Liver (tissue), 8 donors: ENCODE measurements at regions not wholly inside any gene's neighbourhood (a gene's known extent, or its start where the extent isn't known, plus 50 kb on each side); places are given as distances from the start of the nearest gene placed in this dataset.

Experiments used
- DNase-seq: peaks from one replicate; pipeline ENCODE4 v3.0.0-alpha.2; 2017; ENCODE audit warnings: low spot score
- H3K27ac ChIP-seq, 2 donors: one replicate each; pipeline ENCODE4 v1.7.0; 2013; ENCODE audit warnings: inconsistent platforms in 2 of 2, low read length in 2 of 2, control low read depth in 1 of 2, low read depth in 1 of 2, mild to moderate bottlenecking in 1 of 2
- H3K27me3 ChIP-seq, 4 donors: one replicate each; pipeline versions ENCODE4 v1.6.1 to v1.7.0; 2013; ENCODE audit warnings: low read length in 3 of 4, inconsistent platforms in 1 of 4, mild to moderate bottlenecking in 1 of 4, moderate library complexity in 1 of 4; ENCODE audit not compliant: control insufficient read depth in 4 of 4, insufficient read depth in 4 of 4
- H3K36me3 ChIP-seq, 4 donors: one replicate each; pipeline versions ENCODE4 v1.6.1 to v1.7.0; 2013; ENCODE audit warnings: low read length in 3 of 4, mild to moderate bottlenecking in 3 of 4, low read depth in 1 of 4, moderate library complexity in 1 of 4; ENCODE audit not compliant: control insufficient read depth in 4 of 4, insufficient read depth in 3 of 4
- H3K4me1 ChIP-seq, 4 donors: one replicate each; pipeline versions ENCODE4 v1.6.1 to v1.7.0; 2013; ENCODE audit warnings: low read length in 3 of 4, mild to moderate bottlenecking in 3 of 4, moderate library complexity in 1 of 4; ENCODE audit not compliant: control insufficient read depth in 4 of 4, insufficient read depth in 4 of 4
- H3K4me3 ChIP-seq, 3 donors: one replicate each; pipeline versions ENCODE4 v1.6.1 to v1.7.0; 2013; ENCODE audit warnings: low read length in 3 of 3, control low read depth in 1 of 3, low read depth in 1 of 3, mild to moderate bottlenecking in 1 of 3
- H3K9ac ChIP-seq, 2 donors: one replicate each; pipeline ENCODE4 v1.7.0; 2013; ENCODE audit warnings: low read length in 2 of 2, mild to moderate bottlenecking in 2 of 2, moderate library complexity in 2 of 2, control low read depth in 1 of 2, low read depth in 1 of 2
- H3K9me3 ChIP-seq, 4 donors: one replicate each; pipeline versions ENCODE4 v1.6.1 to v1.7.0; 2013; ENCODE audit warnings: low read length in 3 of 4; ENCODE audit not compliant: control insufficient read depth in 4 of 4
- ATF3 ChIP-seq: IDR thresholded peaks from 2 replicates; pipeline ENCODE4 v1.6.1; 2016; ENCODE audit warnings: antibody characterized with exemption
- EGR1 ChIP-seq, 2 donors: IDR thresholded peaks; 2 replicates each; pipeline ENCODE4 v1.6.1; 2016 to 2018; ENCODE audit warnings: antibody characterized with exemption in 2 of 2, low read depth in 2 of 2
- FOXA1 ChIP-seq: IDR thresholded peaks from 2 replicates; pipeline ENCODE4 v1.6.1; 2016; ENCODE audit warnings: antibody characterized with exemption
- FOXA2 ChIP-seq: IDR thresholded peaks from 2 replicates; pipeline ENCODE4 v1.6.1; 2016; ENCODE audit warnings: antibody characterized with exemption
- GABPA ChIP-seq, 2 donors: IDR thresholded peaks in 1 of 2; conservative IDR thresholded peaks in 1 of 2; 2 replicates each; pipeline ENCODE4 v1.6.1; 2016; ENCODE audit warnings: antibody characterized with exemption in 2 of 2, mild to moderate bottlenecking in 1 of 2, moderate library complexity in 1 of 2
- HNF4A ChIP-seq, 2 donors: conservative IDR thresholded peaks; 2 replicates each; pipeline ENCODE4 v1.6.1; 2016; ENCODE audit warnings: antibody characterized with exemption in 2 of 2, mild to moderate bottlenecking in 2 of 2
- HNF4G ChIP-seq: IDR thresholded peaks from 2 replicates; pipeline ENCODE4 v1.6.1; 2016; ENCODE audit warnings: antibody characterized with exemption
- JUND ChIP-seq, 2 donors: IDR thresholded peaks; 2 replicates each; pipeline ENCODE4 v1.6.1; 2016; ENCODE audit warnings: antibody characterized with exemption in 2 of 2
- NR2F2 ChIP-seq: IDR thresholded peaks from 2 replicates; pipeline ENCODE4 v1.6.1; 2016; ENCODE audit warnings: antibody characterized with exemption
- RAD21 ChIP-seq, 2 donors: IDR thresholded peaks; 2 replicates each; pipeline ENCODE4 v1.6.1; 2016; ENCODE audit warnings: antibody characterized with exemption in 2 of 2, mild to moderate bottlenecking in 2 of 2
- REST ChIP-seq: IDR thresholded peaks from 2 replicates; pipeline ENCODE4 v1.6.1; 2016; ENCODE audit warnings: antibody characterized with exemption, mild to moderate bottlenecking
- RXRA ChIP-seq, 2 donors: IDR thresholded peaks; 2 replicates each; pipeline ENCODE4 v1.6.1; 2017 to 2018; ENCODE audit warnings: antibody characterized with exemption in 2 of 2, mild to moderate bottlenecking in 1 of 2
- SP1 ChIP-seq: IDR thresholded peaks from 2 replicates; pipeline ENCODE4 v1.6.1; 2018; ENCODE audit warnings: antibody characterized with exemption, mild to moderate bottlenecking
- TAF1 ChIP-seq: conservative IDR thresholded peaks from 2 replicates; pipeline ENCODE4 v1.6.1; 2016; ENCODE audit warnings: antibody characterized with exemption, mild to moderate bottlenecking
- YY1 ChIP-seq: IDR thresholded peaks from 2 replicates; pipeline ENCODE4 v1.6.1; 2016; ENCODE audit warnings: antibody characterized with exemption, mild to moderate bottlenecking
- WGBS: extraction: QIAGEN DNeasy Blood & Tissue Kit; methylation state at CpG from one replicate; pipeline ENCODE4 v1.1.7; 2013; 5-methylcytosine and 5-hydroxymethylcytosine counted together
- TF ChIP-seq, protein P1 (sequence below): IDR thresholded peaks from 2 replicates; pipeline ENCODE4 v1.6.1; 2016; ENCODE audit warnings: antibody characterized with exemption
- TF ChIP-seq, protein P2 (sequence below): IDR thresholded peaks from 2 replicates; pipeline ENCODE4 v1.6.1; 2016; ENCODE audit warnings: antibody characterized with exemption
- TF ChIP-seq, protein P3 (sequence below): fragments of 150-350 bp; IDR thresholded peaks from 2 replicates; pipeline ENCODE4 v1.5.1; 2017; ENCODE audit warnings: improper control_type of control experiment, low read depth, low read length; ENCODE audit not compliant: missing input control
- donor health status: healthy.
- donor health status: healthy.
- donor health status: healthy.
- donor health status: healthy.
- donor health status: healthy.

GRCh38 chr1:114341299-114341698 is 169.7 kb downstream of the TRIM33 start:
- no peaks in the 10 kb centered on the region for H3K9me3 ChIP-seq
- no peak overlapping the region for H3K27ac ChIP-seq
- no peaks in the 10 kb centered on the region for H3K36me3 ChIP-seq
- peaks cover 0 to 2% (median 0%) of the 10 kb centered on the region in 4 donors for H3K27me3 ChIP-seq
- H3K4me3 ChIP-seq = no peak overlapping the region
- H3K4me1 ChIP-seq = peaks cover 0 to 7% (median 3%) of the 10 kb centered on the region in 4 donors
- 83% methylated on average over 3 of the region's 3 CpGs for WGBS
- H3K9ac ChIP-seq = no peak overlapping the region
- no peak for DNase-seq
- TF ChIP-seq GABPA (IDR thresholded peaks at IDR 0.05 in 1 of 2, conservative IDR thresholded peaks at IDR 0.05 in 1 of 2) (no peak), JUND (IDR thresholded peaks at IDR 0.05) (no peak), FOXA1 (no peak), REST (no peak), EGR1 (IDR thresholded peaks at IDR 0.05; ENCODE audit: low read depth in 2 of 2) (no peak), RAD21 (IDR thresholded peaks at IDR 0.05) (no peak), FOXA2 (no peak), RXRA (IDR thresholded peaks at IDR 0.05) (no peak), TAF1 (no peak), HNF4G (no peak), ATF3 (no peak), HNF4A (conservative IDR thresholded peaks at IDR 0.05) (no peak), NR2F2 (no peak), SP1 (no peak)
- TF ChIP-seq, protein P1, sequence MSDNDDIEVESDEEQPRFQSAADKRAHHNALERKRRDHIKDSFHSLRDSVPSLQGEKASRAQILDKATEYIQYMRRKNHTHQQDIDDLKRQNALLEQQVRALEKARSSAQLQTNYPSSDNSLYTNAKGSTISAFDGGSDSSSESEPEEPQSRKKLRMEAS = no peak
- TF ChIP-seq, protein P2, sequence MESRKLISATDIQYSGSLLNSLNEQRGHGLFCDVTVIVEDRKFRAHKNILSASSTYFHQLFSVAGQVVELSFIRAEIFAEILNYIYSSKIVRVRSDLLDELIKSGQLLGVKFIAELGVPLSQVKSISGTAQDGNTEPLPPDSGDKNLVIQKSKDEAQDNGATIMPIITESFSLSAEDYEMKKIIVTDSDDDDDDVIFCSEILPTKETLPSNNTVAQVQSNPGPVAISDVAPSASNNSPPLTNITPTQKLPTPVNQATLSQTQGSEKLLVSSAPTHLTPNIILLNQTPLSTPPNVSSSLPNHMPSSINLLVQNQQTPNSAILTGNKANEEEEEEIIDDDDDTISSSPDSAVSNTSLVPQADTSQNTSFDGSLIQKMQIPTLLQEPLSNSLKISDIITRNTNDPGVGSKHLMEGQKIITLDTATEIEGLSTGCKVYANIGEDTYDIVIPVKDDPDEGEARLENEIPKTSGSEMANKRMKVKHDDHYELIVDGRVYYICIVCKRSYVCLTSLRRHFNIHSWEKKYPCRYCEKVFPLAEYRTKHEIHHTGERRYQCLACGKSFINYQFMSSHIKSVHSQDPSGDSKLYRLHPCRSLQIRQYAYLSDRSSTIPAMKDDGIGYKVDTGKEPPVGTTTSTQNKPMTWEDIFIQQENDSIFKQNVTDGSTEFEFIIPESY = no peak
- TF ChIP-seq, protein P3, sequence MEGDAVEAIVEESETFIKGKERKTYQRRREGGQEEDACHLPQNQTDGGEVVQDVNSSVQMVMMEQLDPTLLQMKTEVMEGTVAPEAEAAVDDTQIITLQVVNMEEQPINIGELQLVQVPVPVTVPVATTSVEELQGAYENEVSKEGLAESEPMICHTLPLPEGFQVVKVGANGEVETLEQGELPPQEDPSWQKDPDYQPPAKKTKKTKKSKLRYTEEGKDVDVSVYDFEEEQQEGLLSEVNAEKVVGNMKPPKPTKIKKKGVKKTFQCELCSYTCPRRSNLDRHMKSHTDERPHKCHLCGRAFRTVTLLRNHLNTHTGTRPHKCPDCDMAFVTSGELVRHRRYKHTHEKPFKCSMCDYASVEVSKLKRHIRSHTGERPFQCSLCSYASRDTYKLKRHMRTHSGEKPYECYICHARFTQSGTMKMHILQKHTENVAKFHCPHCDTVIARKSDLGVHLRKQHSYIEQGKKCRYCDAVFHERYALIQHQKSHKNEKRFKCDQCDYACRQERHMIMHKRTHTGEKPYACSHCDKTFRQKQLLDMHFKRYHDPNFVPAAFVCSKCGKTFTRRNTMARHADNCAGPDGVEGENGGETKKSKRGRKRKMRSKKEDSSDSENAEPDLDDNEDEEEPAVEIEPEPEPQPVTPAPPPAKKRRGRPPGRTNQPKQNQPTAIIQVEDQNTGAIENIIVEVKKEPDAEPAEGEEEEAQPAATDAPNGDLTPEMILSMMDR = no peak

DNA sequence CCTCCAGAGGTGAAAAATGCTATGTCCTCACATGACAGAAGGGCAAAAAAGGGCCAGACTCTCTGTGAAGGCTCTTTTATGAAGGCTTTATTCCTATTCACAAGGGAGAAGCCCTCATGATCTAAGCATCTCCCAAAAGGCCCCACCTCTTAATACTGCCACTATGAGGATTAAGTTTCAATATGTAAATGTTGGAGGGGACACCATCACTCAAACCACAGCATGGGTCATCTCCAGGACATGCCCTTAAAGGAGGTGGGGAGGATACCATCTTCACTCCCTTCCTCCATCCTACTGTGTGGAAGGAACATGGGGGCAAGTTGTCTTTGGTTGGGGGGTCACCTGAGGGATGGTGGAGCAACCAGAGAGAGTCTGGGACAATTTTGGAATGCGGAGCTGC is 170.1 kb downstream of the TRIM33 start:
- WGBS = 97% methylated on average over 1 of the region's 1 CpG
- H3K4me3 ChIP-seq = no peak overlapping the region
- no peak for TF ChIP-seq YY1
- TF ChIP-seq RAD21 (IDR thresholded peaks at IDR 0.05) = no peak
- no peak for TF ChIP-seq NR2F2
- no peak for TF ChIP-seq FOXA2
- TF ChIP-seq HNF4G = no peak
- H3K9ac ChIP-seq = no peak overlapping the region
- no peak overlapping the region for H3K27ac ChIP-seq
- no peaks in the 10 kb centered on the region for H3K36me3 ChIP-seq
- H3K4me1 ChIP-seq = peaks cover 0 to 3% (median 1%) of the 10 kb centered on the region in 4 donors
- DNase-seq = no peak
- peaks cover 0 to 2% (median 0%) of the 10 kb centered on the region in 4 donors for H3K27me3 ChIP-seq
- no peaks in the 10 kb centered on the region for H3K9me3 ChIP-seq
